ENCODE measurements at regions not wholly inside any gene's neighbourhood (a gene's known extent, or its start where the extent isn't known, plus 50 kb on each side); places are given as distances from the start of the nearest gene placed in this dataset.
"Not testable (repeated sequence)": the region's sequence is repeated elsewhere in the genome, so short reads cannot be mapped to it uniquely, and the experiment has no call there.

DNA sequence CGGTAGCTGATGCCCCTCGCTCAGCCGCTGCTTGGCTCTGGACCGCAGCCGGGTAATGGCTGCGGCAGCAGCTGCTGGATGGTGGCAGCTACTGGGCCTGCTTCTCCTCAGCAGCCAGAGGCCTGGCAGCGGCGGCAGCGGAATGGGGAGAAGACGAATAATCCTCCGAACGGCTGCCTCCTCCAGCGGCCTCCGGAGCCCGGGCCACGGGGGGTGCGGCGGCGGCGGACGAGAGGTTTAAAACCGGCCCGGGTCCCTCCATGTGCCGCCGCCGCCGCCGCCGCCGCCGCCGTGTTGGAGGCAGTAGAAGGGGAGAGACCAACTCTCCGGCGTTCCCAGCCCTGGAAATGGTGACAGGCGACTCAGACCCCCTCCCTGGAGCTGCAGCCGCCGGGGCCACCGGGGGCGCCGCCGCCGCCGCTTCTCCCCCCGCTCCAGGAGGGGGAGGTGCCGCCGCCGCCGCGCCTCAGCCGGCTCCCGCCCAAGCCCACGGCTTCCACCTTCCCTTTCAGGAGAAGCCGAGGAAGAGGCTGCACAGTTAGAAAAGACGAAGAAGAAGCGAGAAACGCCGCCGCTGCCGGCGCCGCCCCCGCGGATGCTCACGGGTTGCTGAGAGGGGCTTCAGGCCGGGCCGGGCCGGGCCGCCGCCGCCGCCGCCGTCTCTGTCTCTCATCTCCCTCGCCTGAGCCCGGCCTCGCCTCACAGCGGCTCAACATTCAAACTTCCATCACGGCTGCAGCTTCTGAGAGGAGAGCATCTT, 118.4 kb upstream of the PRSS3 start:
- no peaks in the 10 kb centered on the region for H3K36me3 Mint-ChIP-seq
- H3K27ac Mint-ChIP-seq, result peak overlapping the region in 5 of 6 donors; percentile 36 to 82 (median 54)
- H3K27me3 Mint-ChIP-seq (ENCODE audit: low read depth in 3 of 3), result peaks cover 8 to 21% (median 8%) of the 10 kb centered on the region in 3 donors
- H3K9me3 Mint-ChIP-seq, result peaks cover 0 to 5% (median 0%) of the 10 kb centered on the region in 6 donors
- H3K4me1 Mint-ChIP-seq, result peaks cover 8 to 14% of the 10 kb centered on the region in 2 donors
- peak overlapping the region; percentile 89 to 96 (median 94) for H3K4me3 Mint-ChIP-seq
- peak; percentile 5 to 20 (median 12) for DNase-seq

DNA sequence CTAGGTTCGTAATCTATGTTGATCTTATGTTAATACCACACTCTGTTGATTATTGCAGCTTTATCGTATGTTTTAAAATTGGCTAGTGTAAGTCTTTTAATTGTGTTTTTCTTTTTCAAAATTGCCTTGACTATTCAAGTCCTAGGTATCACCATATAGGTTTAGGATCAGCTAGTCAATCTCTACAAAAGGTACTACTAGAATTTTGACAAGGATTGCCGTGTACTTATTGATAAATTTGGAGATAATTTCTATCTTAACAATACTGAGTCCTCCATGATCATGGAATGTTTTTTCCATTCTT, 117.9 kb upstream of the PRSS3 start:
- no peak for DNase-seq
- Mint-ChIP-seq H3K27ac (peak overlapping the region in 5 of 6 donors; percentile 36 to 82 (median 54)), H3K4me1 (peaks cover 8 to 14% of the 10 kb centered on the region in 2 donors), H3K36me3 (no peaks in the 10 kb centered on the region), H3K9me3 (peaks cover 0 to 5% (median 0%) of the 10 kb centered on the region in 6 donors), H3K4me3 (peak overlapping the region; percentile 89 to 96 (median 94)), H3K27me3 (ENCODE audit: low read depth in 3 of 3) (peaks cover 8 to 21% (median 9%) of the 10 kb centered on the region in 3 donors)

DNA sequence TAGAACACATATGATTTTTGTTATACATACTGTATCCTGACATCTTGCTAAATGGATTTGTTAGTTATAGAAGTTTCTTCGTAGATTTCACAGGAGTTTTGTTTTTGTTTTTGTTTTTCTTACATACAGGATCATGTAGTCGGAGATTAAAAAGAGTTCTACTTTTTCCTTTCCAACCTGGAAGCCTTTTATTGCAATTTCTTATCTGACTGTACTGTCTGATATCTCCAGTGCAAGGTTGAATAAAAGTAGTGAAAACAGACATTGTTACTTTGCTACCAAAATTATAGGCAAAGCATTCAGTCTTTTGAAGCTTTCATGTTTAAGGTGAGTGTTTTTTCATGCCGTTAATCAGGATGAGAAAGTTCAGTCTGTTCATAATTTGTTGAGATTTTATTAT, 117.4 kb upstream of the PRSS3 start:
- DNase-seq, result no peak
- H3K27ac Mint-ChIP-seq, result no peak overlapping the region
- H3K36me3 Mint-ChIP-seq, result no peaks in the 10 kb centered on the region
- H3K4me1 Mint-ChIP-seq, result peaks cover 8 to 14% of the 10 kb centered on the region in 2 donors
- H3K9me3 Mint-ChIP-seq, result peaks cover 0 to 3% (median 0%) of the 10 kb centered on the region in 6 donors
- H3K4me3 Mint-ChIP-seq, result peak overlapping the region in 3 of 5 donors; percentile 7 to 96 (median 89)
- peaks cover 8 to 18% (median 9%) of the 10 kb centered on the region in 3 donors for H3K27me3 Mint-ChIP-seq (ENCODE audit: low read depth in 3 of 3)

DNA sequence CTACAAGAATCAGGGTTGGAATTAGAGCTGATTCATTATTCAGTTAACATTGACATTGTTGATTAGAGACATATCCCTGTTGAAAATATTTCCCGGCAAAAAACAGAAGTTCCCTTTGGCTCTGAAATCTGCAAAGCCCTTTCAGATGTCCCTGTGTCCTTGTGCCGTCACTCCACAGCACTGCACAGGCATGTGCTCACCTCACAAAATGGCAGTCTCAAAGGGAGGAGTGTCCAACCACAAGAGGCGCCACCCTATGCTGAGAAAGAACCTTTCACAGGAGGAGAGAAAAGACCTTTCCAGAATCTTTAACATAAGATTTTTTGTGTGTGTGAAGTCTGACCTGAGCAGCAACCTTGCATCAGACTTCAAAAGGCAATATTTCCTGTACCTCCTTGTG, 112.8 kb upstream of the PRSS3 start:
- DNase-seq, result no peak
- no peak overlapping the region for H3K27ac Mint-ChIP-seq
- peaks cover 0 to 2% of the 10 kb centered on the region in 2 donors for H3K4me1 Mint-ChIP-seq
- no peaks in the 10 kb centered on the region for H3K36me3 Mint-ChIP-seq
- peaks cover 0 to 3% (median 0%) of the 10 kb centered on the region in 6 donors for H3K9me3 Mint-ChIP-seq
- H3K27me3 Mint-ChIP-seq (ENCODE audit: low read depth in 3 of 3), result peaks cover 3 to 19% (median 11%) of the 10 kb centered on the region in 3 donors
- no peak overlapping the region for H3K4me3 Mint-ChIP-seq

DNA sequence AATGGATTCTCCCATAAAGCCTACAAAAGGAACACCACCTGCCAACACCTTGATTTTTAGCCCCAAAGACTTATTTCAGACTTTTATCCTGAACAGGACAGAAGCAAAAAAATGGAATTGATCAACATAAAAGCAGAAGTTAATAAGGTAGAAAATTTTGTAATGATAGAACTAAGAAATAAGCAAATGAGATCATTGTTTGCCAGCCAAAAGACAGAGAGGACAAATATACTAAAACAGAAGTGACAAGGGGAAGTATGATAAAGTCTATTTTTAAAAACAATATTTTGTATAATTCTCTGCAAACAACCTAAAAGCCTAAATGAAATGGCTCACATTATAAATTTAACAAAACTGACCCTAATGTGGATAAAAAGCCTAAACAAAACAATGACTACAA, 110.5 kb upstream of the PRSS3 start:
- H3K27ac Mint-ChIP-seq, result no peak overlapping the region

DNA sequence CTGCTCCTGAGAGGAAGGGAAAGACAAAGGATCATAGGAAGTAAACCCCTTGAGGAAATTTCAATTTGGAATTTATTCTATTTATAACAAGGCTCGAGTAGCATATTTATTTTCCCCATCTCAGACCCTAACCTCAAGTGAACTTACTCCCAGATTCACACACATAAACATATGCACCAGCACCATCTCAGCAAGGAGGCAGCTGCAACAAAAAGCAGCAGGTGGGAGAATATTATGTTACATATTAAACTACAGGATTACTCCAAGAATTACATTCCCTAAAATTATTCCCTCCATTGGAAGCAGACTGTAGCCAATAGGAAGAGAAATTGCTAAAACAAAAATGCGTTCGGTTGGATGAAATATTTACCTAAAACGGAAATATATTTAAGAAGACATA, 108.4 kb upstream of the PRSS3 start:
- Mint-ChIP-seq H3K36me3 (no peaks in the 10 kb centered on the region), H3K27ac (no peak overlapping the region), H3K4me3 (no peak overlapping the region), H3K9me3 (no peaks in the 10 kb centered on the region), H3K27me3 (ENCODE audit: low read depth in 3 of 3) (peaks cover 2 to 11% (median 7%) of the 10 kb centered on the region in 3 donors), H3K4me1 (no peaks in the 10 kb centered on the region)
- no peak for DNase-seq

More for the DNA sequence above, 110.5 kb upstream of the PRSS3 start:
- Mint-ChIP-seq H3K9me3 (peaks cover 0 to 3% (median 0%) of the 10 kb centered on the region in 6 donors), H3K4me1 (no peaks in the 10 kb centered on the region), H3K4me3 (no peak overlapping the region), H3K36me3 (no peaks in the 10 kb centered on the region), H3K27me3 (ENCODE audit: low read depth in 3 of 3) (peaks cover 4 to 12% (median 7%) of the 10 kb centered on the region in 3 donors)
- no peak for DNase-seq

DNA sequence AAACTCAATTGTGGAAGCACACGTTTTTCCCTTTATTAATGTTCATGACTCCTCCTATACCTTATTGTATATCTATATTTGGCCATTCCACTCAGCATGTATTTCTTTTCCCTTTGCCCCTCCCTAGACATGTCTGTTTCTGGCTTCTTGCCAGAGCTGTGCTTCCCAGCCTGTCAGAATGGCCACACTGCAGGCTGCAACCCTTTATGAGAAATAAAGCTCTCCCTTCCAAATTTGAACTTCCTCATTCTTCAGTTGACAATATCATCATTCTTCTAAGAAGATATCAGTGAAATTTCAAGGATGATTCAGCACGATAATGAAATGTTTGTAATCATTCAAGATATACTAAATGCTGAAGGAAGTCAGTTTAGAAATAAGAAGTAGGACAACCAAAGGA, 107.6 kb upstream of the PRSS3 start:
- Mint-ChIP-seq H3K9me3 (no peaks in the 10 kb centered on the region), H3K4me3 (no peak overlapping the region), H3K27ac (no peak overlapping the region), H3K36me3 (no peaks in the 10 kb centered on the region), H3K27me3 (ENCODE audit: low read depth in 3 of 3) (peaks cover 2 to 8% (median 5%) of the 10 kb centered on the region in 3 donors), H3K4me1 (no peaks in the 10 kb centered on the region)
- no peak for DNase-seq

DNA sequence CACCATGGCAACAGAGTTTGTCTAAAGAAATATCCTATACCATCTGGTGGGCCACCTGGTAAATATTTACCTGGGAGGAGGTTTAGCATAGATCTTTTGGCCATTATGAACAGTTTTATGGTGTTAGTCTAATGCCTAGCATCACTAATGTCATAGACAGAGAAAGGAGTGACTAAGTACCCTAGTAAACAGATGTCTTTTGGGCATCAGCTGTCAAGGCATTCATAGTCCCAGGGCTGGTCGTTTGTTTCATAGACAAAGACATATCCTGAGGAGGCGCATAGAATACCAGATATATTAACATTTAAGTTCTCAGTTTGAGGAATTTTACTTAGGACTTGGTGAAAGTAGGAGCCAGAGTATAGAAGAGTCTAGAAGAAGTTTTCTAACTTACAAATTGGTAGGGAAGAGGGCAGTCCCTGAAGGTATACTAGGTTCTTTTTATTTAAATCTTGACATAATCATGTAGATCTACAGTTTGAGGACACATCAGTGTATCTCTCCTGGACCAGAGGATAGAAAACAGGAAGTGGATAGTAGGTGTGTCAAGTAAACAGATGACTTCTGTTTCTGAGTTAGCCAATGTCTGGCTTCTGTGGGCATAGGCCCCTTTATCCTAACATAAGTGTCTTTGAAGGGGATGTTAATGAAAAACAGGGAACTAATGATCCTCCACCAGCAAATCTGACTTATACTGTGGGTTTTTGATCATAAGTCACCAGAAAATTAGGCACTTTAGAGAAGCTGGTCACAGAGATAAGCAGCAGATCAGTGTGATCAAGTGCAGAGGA, 105.0 kb upstream of the PRSS3 start:
- H3K36me3 Mint-ChIP-seq, result no peaks in the 10 kb centered on the region
- no peak for DNase-seq
- H3K4me1 Mint-ChIP-seq, result no peaks in the 10 kb centered on the region
- H3K4me3 Mint-ChIP-seq, result no peak overlapping the region
- H3K27ac Mint-ChIP-seq, result no peak overlapping the region
- no peaks in the 10 kb centered on the region for H3K9me3 Mint-ChIP-seq
- peaks cover under 1 to 4% (median 3%) of the 10 kb centered on the region in 3 donors for H3K27me3 Mint-ChIP-seq (ENCODE audit: low read depth in 3 of 3)

DNA sequence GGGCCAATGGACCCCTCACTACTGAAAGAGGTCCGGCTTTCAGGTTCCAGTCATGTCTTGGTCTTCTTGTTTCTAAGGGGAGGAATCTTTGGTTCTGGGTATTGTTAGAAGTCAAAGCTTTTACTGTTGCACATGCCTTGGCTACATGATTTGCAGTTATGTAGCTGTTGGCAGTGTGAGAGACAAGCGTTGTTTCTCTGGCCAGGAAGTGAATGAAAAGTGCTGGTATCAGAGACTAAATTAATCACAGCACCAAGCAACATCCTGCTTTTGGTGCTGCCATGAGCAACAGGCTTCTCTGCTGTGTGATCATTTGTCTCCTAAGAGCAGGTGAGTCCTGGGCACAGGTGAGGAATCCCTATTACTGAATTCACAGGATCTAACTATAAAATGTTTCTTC, 100.1 kb upstream of the PRSS3 start:
- no peaks in the 10 kb centered on the region for H3K36me3 Mint-ChIP-seq
- DNase-seq, result no peak
- peaks cover 1 to 6% (median 2%) of the 10 kb centered on the region in 3 donors for H3K27me3 Mint-ChIP-seq (ENCODE audit: low read depth in 3 of 3)

DNA sequence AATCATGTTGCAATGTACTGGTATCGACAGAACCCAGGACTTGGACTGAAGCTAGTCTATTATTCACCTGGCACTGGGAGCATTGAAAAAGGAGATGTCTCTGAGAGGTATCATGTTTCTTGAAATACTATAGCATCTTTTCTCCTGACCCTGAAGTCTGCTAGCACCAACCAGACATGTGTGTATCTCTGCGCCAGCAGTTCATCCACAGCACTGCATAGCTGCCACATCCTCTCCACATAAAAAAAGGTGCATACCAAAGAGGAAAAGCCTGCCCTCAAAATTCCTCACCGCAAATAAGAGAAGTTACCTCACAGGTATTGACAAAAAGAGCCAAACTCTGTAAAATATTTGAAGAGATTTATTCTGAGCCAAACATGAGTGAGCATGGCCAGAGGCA, 99.5 kb upstream of the PRSS3 start:
- H3K27ac Mint-ChIP-seq, result no peak overlapping the region
- DNase-seq, result no peak
- peaks cover 0 to 2% of the 10 kb centered on the region in 2 donors for H3K4me1 Mint-ChIP-seq
- no peaks in the 10 kb centered on the region for H3K36me3 Mint-ChIP-seq
- H3K4me3 Mint-ChIP-seq, result no peak overlapping the region
- H3K9me3 Mint-ChIP-seq, result no peaks in the 10 kb centered on the region
- H3K27me3 Mint-ChIP-seq (ENCODE audit: low read depth in 3 of 3), result peaks cover 1 to 6% (median 2%) of the 10 kb centered on the region in 3 donors

More for the DNA sequence above, 100.1 kb upstream of the PRSS3 start:
- H3K4me1 Mint-ChIP-seq, result no peaks in the 10 kb centered on the region
- H3K4me3 Mint-ChIP-seq, result no peak overlapping the region
- no peak overlapping the region for H3K27ac Mint-ChIP-seq
- no peaks in the 10 kb centered on the region for H3K9me3 Mint-ChIP-seq

DNA sequence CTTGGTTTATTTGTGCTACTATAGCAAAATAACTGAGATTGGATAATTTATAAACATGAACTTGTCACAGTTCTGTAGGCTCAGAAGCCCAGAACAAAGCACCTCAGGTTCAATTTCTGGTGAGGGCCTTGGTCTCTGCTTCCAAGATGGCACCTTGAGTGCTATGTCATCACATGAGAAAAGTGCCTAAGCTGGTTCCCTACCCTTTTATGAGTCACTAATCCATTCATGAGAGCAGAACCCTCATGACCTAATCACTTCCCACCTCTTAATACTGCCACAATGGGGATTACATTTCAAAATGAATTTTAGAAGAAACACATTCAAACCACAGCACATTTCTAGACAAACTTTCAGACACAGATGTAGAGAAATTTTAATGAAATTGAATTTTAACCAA, 98.2 kb upstream of the PRSS3 start:
- Mint-ChIP-seq H3K4me1 (peaks cover 0 to 5% of the 10 kb centered on the region in 2 donors), H3K27ac (no peak overlapping the region), H3K36me3 (no peaks in the 10 kb centered on the region), H3K9me3 (no peaks in the 10 kb centered on the region), H3K4me3 (no peak overlapping the region), H3K27me3 (ENCODE audit: low read depth in 3 of 3) (peaks cover 1 to 6% (median 5%) of the 10 kb centered on the region in 3 donors)
- DNase-seq, result no peak

DNA sequence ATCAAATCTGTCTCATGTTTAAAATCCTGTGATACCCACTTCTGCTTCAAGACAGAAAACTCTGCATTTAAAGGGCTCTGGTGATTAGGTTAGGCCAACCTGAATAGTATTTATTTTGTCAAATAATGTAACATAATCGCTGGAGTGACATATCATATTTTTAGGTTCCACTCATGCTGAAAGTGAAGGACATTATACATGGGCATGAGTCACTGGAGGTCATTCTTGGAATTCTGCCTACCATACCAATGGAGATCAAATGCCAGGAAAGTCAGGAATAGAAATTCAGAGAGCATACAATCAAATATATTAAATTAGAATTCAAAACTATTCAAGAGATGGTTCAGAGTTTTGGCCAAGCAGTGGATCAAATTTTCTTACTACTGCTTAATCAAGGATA, 97.1 kb upstream of the PRSS3 start:
- no peak overlapping the region for H3K27ac Mint-ChIP-seq
- H3K4me1 Mint-ChIP-seq, result peaks cover 0 to 5% of the 10 kb centered on the region in 2 donors
- no peak overlapping the region for H3K4me3 Mint-ChIP-seq
- DNase-seq, result no peak
- peaks cover 1 to 6% (median 5%) of the 10 kb centered on the region in 3 donors for H3K27me3 Mint-ChIP-seq (ENCODE audit: low read depth in 3 of 3)
- no peaks in the 10 kb centered on the region for H3K9me3 Mint-ChIP-seq
- H3K36me3 Mint-ChIP-seq, result no peaks in the 10 kb centered on the region

DNA sequence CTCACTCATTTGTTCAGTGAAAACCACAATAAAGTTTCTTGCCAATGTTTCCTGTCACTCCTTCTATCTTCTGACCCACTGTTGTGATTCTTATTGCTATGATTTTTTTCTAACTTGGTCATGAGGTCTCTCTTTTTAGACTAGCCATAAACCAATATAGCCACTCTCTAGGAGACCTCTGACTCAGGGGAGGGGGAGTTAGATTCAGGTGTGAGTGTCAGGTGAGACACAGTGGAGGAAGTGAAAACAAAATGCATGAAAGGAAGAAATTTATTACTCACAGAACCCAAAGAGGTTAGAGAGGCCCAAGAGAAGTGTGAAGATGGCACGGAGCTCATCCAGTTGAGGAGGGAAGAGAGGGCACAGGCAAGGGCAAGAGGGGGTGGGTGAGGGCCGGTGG, 94.4 kb upstream of the PRSS3 start:
- H3K36me3 Mint-ChIP-seq; H3K27me3 Mint-ChIP-seq (ENCODE audit: low read depth in 3 of 3); H3K27ac Mint-ChIP-seq; H3K4me1 Mint-ChIP-seq; DNase-seq; H3K9me3 Mint-ChIP-seq; H3K4me3 Mint-ChIP-seq: not testable (repeated sequence)

DNA sequence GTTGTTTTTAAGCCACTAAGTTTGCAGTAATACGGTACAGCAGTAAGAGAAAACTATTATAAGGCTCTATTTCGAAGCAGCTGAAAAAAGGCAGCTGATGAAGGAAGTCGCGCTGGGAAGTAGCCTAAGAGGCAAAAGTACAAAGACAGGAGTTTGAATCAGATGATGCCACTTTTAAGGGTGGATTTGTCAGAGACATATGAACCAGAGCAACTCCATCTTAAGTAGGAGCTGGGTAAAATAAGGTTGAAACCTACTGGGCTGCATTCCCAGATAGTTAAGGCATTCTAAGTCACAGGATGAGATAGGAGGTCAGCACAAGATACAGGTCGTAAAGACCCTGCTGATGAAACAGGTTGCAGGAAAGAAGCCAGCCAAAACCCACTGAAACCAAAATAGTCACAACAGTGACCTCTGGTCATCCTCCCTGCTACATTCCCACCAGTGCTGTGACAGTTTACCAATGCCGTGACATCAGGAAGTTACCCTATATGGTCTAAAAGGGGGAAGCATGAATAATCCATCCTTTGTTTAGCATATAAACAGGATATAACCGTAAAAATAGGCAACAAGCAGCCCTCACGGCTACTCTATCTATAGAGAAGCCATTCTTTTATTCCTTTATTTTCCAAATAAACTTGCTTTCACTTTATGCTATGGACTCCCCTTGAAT, 91.8 kb upstream of the PRSS3 start:
- DNase-seq, result no peak
- H3K4me3 Mint-ChIP-seq, result no peak overlapping the region
- H3K36me3 Mint-ChIP-seq, result peaks cover 0 to 3% (median 0%) of the 10 kb centered on the region in 3 donors
- H3K27ac Mint-ChIP-seq, result no peak overlapping the region
- peaks cover 0 to 5% of the 10 kb centered on the region in 2 donors for H3K4me1 Mint-ChIP-seq
- peaks cover 0 to 5% (median 0%) of the 10 kb centered on the region in 6 donors for H3K9me3 Mint-ChIP-seq
- peaks cover 3 to 7% (median 5%) of the 10 kb centered on the region in 3 donors for H3K27me3 Mint-ChIP-seq (ENCODE audit: low read depth in 3 of 3)
